Body of pancreas (tissue), 4 donors: ENCODE measurements at regions not wholly inside any gene's neighbourhood (a gene's known extent, or its start where the extent isn't known, plus 50 kb on each side); places are given as distances from the start of the nearest gene placed in this dataset.
"Not testable (repeated sequence)": the region's sequence is repeated elsewhere in the genome, so short reads cannot be mapped to it uniquely, and the experiment has no call there.

Experiments
- CTCF ChIP-seq, 7 experiments: fragments of 450-650 bp in 4 of 7; fragments of 200-600 bp in 3 of 7; sonication (generic) in 3 of 7; IDR thresholded peaks; one replicate each; pipeline ENCODE4 v1.5.1; 2016 to 2019; ENCODE audit warnings: antibody characterized with exemption in 7 of 7
- POLR2A ChIP-seq, 3 donors: fragments of 450-650 bp; IDR thresholded peaks; one replicate each; pipeline ENCODE4 v1.6.1; 2016; ENCODE audit warnings: antibody characterized with exemption in 3 of 3, mild to moderate bottlenecking in 2 of 3

GRCh38 chr5:144060091-144060490 is 110.4 kb downstream of the YIPF5 start:
- not testable (repeated sequence) for TF ChIP-seq CTCF, POLR2A (IDR thresholded peaks at IDR 0.05)
